Aorta (tissue), 5 donors: ENCODE measurements at regions not wholly inside any gene's neighbourhood (a gene's known extent, or its start where the extent isn't known, plus 50 kb on each side); places are given as distances from the start of the nearest gene placed in this dataset.

ENCODE experiments used
- ATAC-seq: fragments of 200-7000 bp; cut with Tn5 transposase; one replicate; pipeline ENCODE4 v1.9.1; 2022; ENCODE audit warnings: moderate library complexity; ENCODE audit not compliant: low FRiP score
- DNase-seq, 2 donors: peaks; one replicate each; pipeline ENCODE4 v3.0.0-alpha.2; 2020
- H3K27ac ChIP-seq, 2 donors: one replicate each; pipeline ENCODE4 v1.5.1; 2013; ENCODE audit warnings: low read length in 2 of 2, mild to moderate bottlenecking in 2 of 2, moderate library complexity in 2 of 2, control low read depth in 1 of 2, inconsistent platforms in 1 of 2, low read depth in 1 of 2
- H3K27me3 ChIP-seq, 2 donors: one replicate each; pipeline ENCODE4 v1.6.1; 2013; ENCODE audit warnings: control low read depth in 1 of 2, low read length in 1 of 2, mild to moderate bottlenecking in 1 of 2, moderate library complexity in 1 of 2; ENCODE audit not compliant: insufficient read depth in 2 of 2, control insufficient read depth in 1 of 2
- H3K36me3 ChIP-seq, 2 donors: one replicate each; pipeline ENCODE4 v1.6.1; 2013; ENCODE audit warnings: control low read depth in 1 of 2, low read length in 1 of 2, mild to moderate bottlenecking in 1 of 2; ENCODE audit not compliant: insufficient read depth in 2 of 2, control insufficient read depth in 1 of 2
- H3K4me1 ChIP-seq, 2 donors: one replicate each; pipeline ENCODE4 v1.6.1; 2013; ENCODE audit warnings: low read length in 2 of 2, control low read depth in 1 of 2, mild to moderate bottlenecking in 1 of 2, moderate library complexity in 1 of 2; ENCODE audit not compliant: insufficient read depth in 2 of 2, control insufficient read depth in 1 of 2
- H3K4me3 ChIP-seq, 2 donors: one replicate each; pipeline ENCODE4 v1.5.1; 2013; ENCODE audit warnings: low read length in 2 of 2, control low read depth in 1 of 2, mild to moderate bottlenecking in 1 of 2
- H3K9me3 ChIP-seq: one replicate; pipeline ENCODE4 v1.6.1; 2013; ENCODE audit warnings: mild to moderate bottlenecking, low read length; ENCODE audit not compliant: control insufficient read depth
- WGBS, 2 donors: extraction: QIAGEN DNeasy Blood & Tissue Kit; methylation state at CpG; one replicate each; pipeline ENCODE4 v1.1.7; 2013; 5-methylcytosine and 5-hydroxymethylcytosine counted together
- intact Hi-C, 2 donors: fragments of 100-400 bp; cut with DNase I; formaldehyde crosslinking; loops; one replicate each; pipeline versions ENCODE4 v1.14.2 to v1.15.0; 2022
- donor health status: healthy with polysubstance abuse.
- donor health status: Bipolar disorder and iron deficiency.
- donor health status: DM: no; HTN: no; CAD: no.
- donor health status: DM: no; HTN: no; CAD: no.
- donor health status: DM: yes; HTN: yes; CAD: no.

DNA sequence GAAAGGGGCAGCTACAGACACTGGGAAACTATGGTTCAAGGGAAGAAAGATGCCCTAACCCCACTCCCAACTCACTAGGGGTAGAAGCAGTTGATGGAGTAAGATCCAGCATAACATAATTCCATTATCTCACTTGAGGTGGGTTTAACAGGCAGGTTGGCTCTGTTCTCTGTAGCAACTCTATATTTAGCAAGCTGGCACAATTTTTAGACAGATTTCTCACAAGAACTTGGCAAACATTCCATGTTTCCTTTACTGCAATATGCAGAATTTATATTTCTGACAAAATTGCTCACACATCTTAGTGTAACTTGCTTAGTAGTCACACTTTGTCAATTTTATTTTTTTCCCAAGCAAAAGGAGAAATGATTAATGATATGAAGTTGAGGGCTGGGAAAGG lies 475.4 kb downstream of the RMST start:
- Histone ChIP-seq H3K27ac (peak overlapping the region in 1 of 2 donors; percentile 44), H3K27me3 (no peaks in the 10 kb centered on the region), H3K9me3 (no peaks in the 10 kb centered on the region), H3K4me3 (no peak overlapping the region), H3K36me3 (no peaks in the 10 kb centered on the region), H3K4me1 (no peaks in the 10 kb centered on the region)
- DNase-seq, result no peak
- intact Hi-C loops, result no loop called here
- ATAC-seq, result peak; percentile 52

- H3K27ac ChIP-seq, result no peak overlapping the region
- 87 to 99% methylated on average over 1 of the region's 1 CpG for WGBS, 2 donors
- intact Hi-C loops, result no loop called here
Observed at GRCh38 chr12:97939156-97939555, 476.6 kb downstream of the RMST start.

DNA sequence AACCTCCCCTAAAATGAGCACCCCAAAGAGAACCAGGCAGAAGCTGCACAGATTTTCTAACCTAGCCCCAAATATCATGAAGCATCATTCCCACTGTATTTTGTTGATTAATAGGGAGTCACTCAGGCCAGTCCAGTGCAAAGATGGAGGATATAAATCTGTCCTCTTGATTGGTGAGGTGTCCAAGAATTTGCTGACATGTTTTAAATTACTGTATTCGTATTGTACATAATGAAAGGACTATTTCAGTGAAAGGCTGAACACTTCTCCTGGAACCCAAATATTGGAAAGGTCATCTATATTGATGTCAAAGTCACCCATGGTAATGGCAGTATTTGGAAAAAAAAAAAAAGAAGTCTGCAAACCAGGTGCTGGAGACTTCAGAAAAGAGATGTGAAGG lies 477.5 kb downstream of the RMST start:
- intact Hi-C loops, result no loop called here
- no peak for ATAC-seq

More at GRCh38 chr12:97939156-97939555, 476.6 kb downstream of the RMST start:
- H3K4me3 ChIP-seq, result no peak overlapping the region
- DNase-seq (no peak), ATAC-seq (no peak)
- no peaks in the 10 kb centered on the region for H3K9me3 ChIP-seq
- no peaks in the 10 kb centered on the region for H3K36me3 ChIP-seq
- H3K27me3 ChIP-seq, result no peaks in the 10 kb centered on the region
- no peaks in the 10 kb centered on the region for H3K4me1 ChIP-seq

DNA sequence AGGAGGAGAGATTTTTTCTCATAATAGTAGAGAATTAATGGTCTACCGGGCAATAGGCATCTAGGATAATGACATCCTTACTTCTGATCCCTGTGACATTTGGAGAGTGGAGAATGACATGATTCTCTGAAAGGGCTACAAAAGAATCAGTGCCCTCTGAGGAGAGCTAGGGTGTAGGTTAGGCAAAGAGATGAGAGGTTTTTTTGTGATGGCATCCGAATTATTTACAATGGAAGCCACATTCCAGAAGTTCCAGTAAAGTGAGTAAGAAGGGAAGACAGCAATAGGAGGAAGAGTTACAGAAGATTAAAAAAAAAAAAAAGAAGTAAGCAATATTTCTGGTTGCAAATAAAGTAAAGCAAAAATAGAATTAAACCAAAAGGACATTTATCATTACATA lies 478.0 kb downstream of the RMST start:
- WGBS, 2 donors, result 83% methylated on average over 2 of the region's 2 CpGs
- intact Hi-C loops, result no loop called here
- ATAC-seq, result no peak

More for the DNA sequence above, 477.5 kb downstream of the RMST start:
- Histone ChIP-seq H3K27ac (no peak overlapping the region), H3K36me3 (no peaks in the 10 kb centered on the region), H3K4me1 (no peaks in the 10 kb centered on the region), H3K4me3 (no peak overlapping the region), H3K27me3 (no peaks in the 10 kb centered on the region), H3K9me3 (no peaks in the 10 kb centered on the region)
- 95 to 96% methylated on average over 1 of the region's 1 CpG for WGBS, 2 donors
- DNase-seq, result no peak

GRCh38 chr12:97941686-97942354 lies 479.2 kb downstream of the RMST start:
- no peak overlapping the region for H3K27ac ChIP-seq
- DNase-seq, result no peak
- H3K4me1 ChIP-seq, result no peaks in the 10 kb centered on the region
- no peaks in the 10 kb centered on the region for H3K27me3 ChIP-seq
- no peaks in the 10 kb centered on the region for H3K9me3 ChIP-seq
- H3K36me3 ChIP-seq, result no peaks in the 10 kb centered on the region
- no peak overlapping the region for H3K4me3 ChIP-seq
- intact Hi-C loops, result no loop called here
- ATAC-seq, result no peak
- 95 to 96% methylated on average over 3 of the region's 3 CpGs for WGBS, 2 donors

More for the DNA sequence above, 478.0 kb downstream of the RMST start:
- Histone ChIP-seq H3K27me3 (no peaks in the 10 kb centered on the region), H3K36me3 (no peaks in the 10 kb centered on the region), H3K9me3 (no peaks in the 10 kb centered on the region), H3K4me3 (no peak overlapping the region), H3K27ac (no peak overlapping the region), H3K4me1 (no peaks in the 10 kb centered on the region)
- no peak for DNase-seq

DNA sequence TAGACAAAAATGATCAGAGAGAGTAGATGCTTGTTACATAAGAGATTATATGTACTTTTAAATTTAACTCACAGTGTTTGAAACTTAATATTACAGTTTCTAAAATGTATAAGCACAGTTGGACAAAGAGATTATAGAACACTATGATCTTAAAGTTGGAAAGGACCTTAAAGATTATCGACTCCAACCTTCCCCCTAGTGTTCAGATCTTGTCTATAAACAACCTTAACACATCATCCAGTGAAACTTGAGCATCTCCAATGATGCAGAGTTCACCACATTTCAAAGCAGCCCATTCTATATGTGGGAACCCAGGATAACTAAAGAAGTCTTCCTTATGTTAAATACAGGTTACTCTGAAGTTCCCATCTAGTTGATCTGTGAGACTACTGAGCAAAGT lies 480.8 kb downstream of the RMST start:
- Histone ChIP-seq H3K4me3 (no peak overlapping the region), H3K9me3 (no peaks in the 10 kb centered on the region), H3K27me3 (no peaks in the 10 kb centered on the region), H3K27ac (no peak overlapping the region), H3K36me3 (no peaks in the 10 kb centered on the region), H3K4me1 (no peaks in the 10 kb centered on the region)
- 76 to 80% methylated on average over 1 of the region's 1 CpG for WGBS, 2 donors
- DNase-seq (no peak), ATAC-seq (no peak)
- intact Hi-C loops, result no loop called here

DNA sequence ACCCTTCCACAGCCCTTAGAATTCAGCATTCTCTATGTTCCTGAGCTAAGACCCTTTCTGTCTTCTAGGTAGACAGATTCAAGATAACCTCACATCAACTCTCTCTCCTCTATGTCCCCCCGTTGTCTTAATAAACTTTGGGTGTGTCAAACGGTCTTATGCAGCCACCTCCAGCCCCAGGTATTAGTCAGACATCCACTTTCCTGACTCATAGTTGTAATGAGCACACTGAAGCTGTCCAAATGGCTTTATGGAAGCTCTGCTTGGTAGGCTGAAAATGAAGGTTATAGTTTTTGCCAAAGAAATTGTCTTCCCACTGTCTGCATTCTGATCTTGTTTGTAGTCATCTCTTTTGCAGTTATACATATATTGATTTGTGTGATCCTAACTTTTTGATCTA lies 482.0 kb downstream of the RMST start:
- Histone ChIP-seq H3K36me3 (no peaks in the 10 kb centered on the region), H3K27ac (no peak overlapping the region), H3K27me3 (no peaks in the 10 kb centered on the region), H3K9me3 (no peaks in the 10 kb centered on the region), H3K4me3 (no peak overlapping the region), H3K4me1 (no peaks in the 10 kb centered on the region)
- DNase-seq, result no peak
- intact Hi-C loops, result no loop called here
- WGBS, 2 donors, result 75 to 83% methylated on average over 2 of the region's 2 CpGs
- no peak for ATAC-seq

DNA sequence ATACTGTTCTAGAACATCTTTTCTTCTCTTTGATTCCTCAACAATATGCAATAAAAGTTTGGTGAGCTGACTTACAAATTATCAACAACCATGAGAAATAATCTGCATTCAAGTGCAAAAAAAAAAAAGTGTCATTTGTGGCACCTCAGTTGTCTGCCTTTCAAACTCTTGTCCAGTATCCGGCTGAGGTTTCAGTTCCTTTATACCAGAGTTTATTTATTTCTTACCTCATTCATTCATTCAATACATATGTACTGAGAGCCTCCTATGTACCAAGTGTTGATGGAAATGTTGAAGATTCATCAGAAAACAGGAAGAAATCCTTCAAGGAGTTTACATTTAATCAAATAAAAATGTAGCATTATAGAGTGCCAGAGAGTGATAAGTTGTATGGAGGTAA lies 484.1 kb downstream of the RMST start:
- ATAC-seq, result no peak
- intact Hi-C loops, result no loop called here

DNA sequence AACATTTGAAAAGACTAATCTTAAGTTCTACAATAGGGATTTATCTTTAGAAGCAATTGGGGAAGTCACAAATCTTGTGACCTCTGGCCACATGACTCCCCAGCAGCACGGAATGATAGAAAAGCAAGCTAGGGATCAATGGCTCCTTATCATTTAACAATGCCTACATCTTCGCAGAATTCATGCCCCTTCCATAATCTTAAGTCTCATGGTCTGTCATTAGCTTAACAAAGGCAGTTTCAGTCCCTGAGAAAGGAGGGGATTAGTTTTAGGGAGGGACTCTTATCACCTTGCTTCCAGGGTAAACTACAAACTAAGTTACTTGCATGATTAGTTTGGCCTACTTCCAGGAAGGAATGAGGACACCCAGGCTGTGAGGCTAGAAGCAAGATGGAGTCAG lies 486.0 kb downstream of the RMST start:
- Histone ChIP-seq H3K4me3 (no peak overlapping the region), H3K27ac (no peak overlapping the region), H3K9me3 (no peaks in the 10 kb centered on the region), H3K27me3 (no peaks in the 10 kb centered on the region), H3K4me1 (peaks cover 0 to 1% of the 10 kb centered on the region in 2 donors), H3K36me3 (no peaks in the 10 kb centered on the region)
- 73% methylated on average over 2 of the region's 2 CpGs for WGBS, 2 donors
- no peak for DNase-seq
- intact Hi-C loops, result no loop called here
- ATAC-seq, result no peak

More for the DNA sequence above, 484.1 kb downstream of the RMST start:
- WGBS, 2 donors, result 90 to 92% methylated on average over 1 of the region's 1 CpG
- Histone ChIP-seq H3K4me3 (no peak overlapping the region), H3K27ac (no peak overlapping the region), H3K36me3 (no peaks in the 10 kb centered on the region), H3K27me3 (no peaks in the 10 kb centered on the region), H3K4me1 (peaks cover 0 to under 1% of the 10 kb centered on the region in 2 donors), H3K9me3 (no peaks in the 10 kb centered on the region)
- no peak for DNase-seq
